HCT116 (cell line): ENCODE measurements at regions not wholly inside any gene's neighbourhood (a gene's known extent, or its start where the extent isn't known, plus 50 kb on each side); places are given as distances from the start of the nearest gene placed in this dataset.

ENCODE experiments used
- CTCF ChIP-seq, 3 experiments: fragments of 200-600 bp in 1 of 3; sonication (generic) in 1 of 3; IDR thresholded peaks in 2 of 3; conservative IDR thresholded peaks in 1 of 3; 2 replicates each; pipeline ENCODE4 v1.5.1; 2012 to 2017; ENCODE audit warnings: low read depth in 2 of 3, low read length in 2 of 3, antibody characterized with exemption in 1 of 3, borderline replicate concordance in 1 of 3, control low read depth in 1 of 3, mild to moderate bottlenecking in 1 of 3, mixed read lengths in 1 of 3, mixed run types in 1 of 3, moderate library complexity in 1 of 3; ENCODE audit not compliant: insufficient read depth in 1 of 3
- EZH2 ChIP-seq: fragments of 200-600 bp; sonication (generic); IDR thresholded peaks from 2 replicates; pipeline ENCODE4 v1.6.1; 2017; ENCODE audit warnings: antibody characterized with exemption, mixed run types
- EZH2phosphoT487 ChIP-seq: fragments of 200-600 bp; IDR thresholded peaks from 2 replicates; pipeline ENCODE4 v1.6.1; 2018; ENCODE audit warnings: antibody characterized with exemption, borderline replicate concordance
- JUND ChIP-seq: IDR thresholded peaks from 2 replicates; pipeline ENCODE4 v1.6.1; 2012
- POLR2A ChIP-seq: IDR thresholded peaks from 2 replicates; pipeline ENCODE4 v1.7.0; 2011; ENCODE audit warnings: borderline replicate concordance; ENCODE audit not compliant: insufficient read depth, insufficient read length; ENCODE audit errors: extremely low read depth
- POLR2AphosphoS5 ChIP-seq: IDR thresholded peaks from 2 replicates; pipeline ENCODE4 v1.6.1; 2011; ENCODE audit warnings: mild to moderate bottlenecking, low read depth, low read length, moderate library complexity
- RAD21 ChIP-seq: IDR thresholded peaks from 2 replicates; pipeline ENCODE4 v1.6.1; 2012; ENCODE audit warnings: low read depth, mild to moderate bottlenecking

- no peak for TF ChIP-seq CTCF (IDR thresholded peaks at IDR 0.05 in 2 of 3, conservative IDR thresholded peaks at IDR 0.05 in 1 of 3; ENCODE audit: borderline replicate concordance in 1 of 3, insufficient read depth in 1 of 3, low read depth in 2 of 3, low read length in 2 of 3)
- no peak for TF ChIP-seq POLR2A
- no peak for TF ChIP-seq EZH2
- no peak for TF ChIP-seq POLR2AphosphoS5
- no peak for TF ChIP-seq JUND
- TF ChIP-seq EZH2phosphoT487 = no peak
- TF ChIP-seq RAD21 = no peak
These were observed 68.3 kb upstream of the PSMA6 start for GRCh38 chr14:35223927-35224326.
